ENCODE measurements at regions not wholly inside any gene's neighbourhood (a gene's known extent, or its start where the extent isn't known, plus 50 kb on each side); places are given as distances from the start of the nearest gene placed in this dataset.
"Not testable (repeated sequence)": the region's sequence is repeated elsewhere in the genome, so short reads cannot be mapped to it uniquely, and the experiment has no call there.

DNA sequence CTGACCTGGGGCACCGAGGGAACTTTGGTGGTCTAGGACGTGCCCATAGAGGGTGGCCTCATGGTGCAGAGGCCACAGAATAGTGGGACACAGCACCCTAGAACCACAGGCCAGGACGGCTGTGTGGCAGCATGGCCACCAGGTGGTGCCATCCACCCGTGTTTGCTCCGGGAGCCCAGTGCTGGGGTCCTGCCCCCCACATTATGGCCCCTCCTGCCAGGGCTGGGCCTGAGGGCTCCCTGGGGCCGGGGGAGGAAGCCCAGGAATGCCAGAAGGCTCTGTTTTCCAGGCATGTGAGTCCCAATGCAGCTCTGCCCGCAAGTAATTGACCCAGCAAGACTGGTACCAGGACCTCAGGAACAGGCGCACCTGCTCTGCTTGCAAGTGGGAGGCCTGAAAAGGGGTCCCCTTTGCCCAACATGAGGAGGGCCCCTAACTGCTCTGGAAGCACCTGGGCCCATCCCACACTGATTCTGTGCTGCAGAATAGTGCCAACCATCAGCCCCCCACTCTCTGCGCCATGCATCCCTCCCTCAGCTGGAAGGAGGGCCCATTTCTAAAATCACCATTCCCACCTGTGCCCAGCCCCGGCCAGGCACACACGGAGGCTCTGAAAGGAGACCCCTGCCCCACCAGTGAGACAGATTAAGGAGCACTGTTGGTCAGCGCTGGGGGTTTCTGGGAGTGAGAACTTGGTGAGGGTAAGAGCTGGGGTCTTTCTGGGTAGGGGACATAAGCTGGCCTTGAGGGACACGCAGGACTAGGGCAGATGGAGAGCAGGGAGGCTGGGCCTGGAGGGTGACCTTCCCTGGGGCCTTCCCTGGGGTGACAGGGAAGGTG is 174.4 kb downstream of the TBC1D2B start:
- not testable (repeated sequence) for H3K4me3 Mint-ChIP-seq (ENCODE audit: unreplicated experiment); H3K27me3 Mint-ChIP-seq (ENCODE audit: unreplicated experiment); H3K4me1 Mint-ChIP-seq (ENCODE audit: unreplicated experiment); H3K9me3 Mint-ChIP-seq (ENCODE audit: unreplicated experiment); H3K36me3 Mint-ChIP-seq (ENCODE audit: unreplicated experiment); H3K27ac Mint-ChIP-seq (ENCODE audit: unreplicated experiment); DNase-seq (ENCODE audit: extremely low spot score, unreplicated experiment)
- TF ChIP-seq CTCF (IDR thresholded peaks at IDR 0.05) = peak; percentile 90

DNA sequence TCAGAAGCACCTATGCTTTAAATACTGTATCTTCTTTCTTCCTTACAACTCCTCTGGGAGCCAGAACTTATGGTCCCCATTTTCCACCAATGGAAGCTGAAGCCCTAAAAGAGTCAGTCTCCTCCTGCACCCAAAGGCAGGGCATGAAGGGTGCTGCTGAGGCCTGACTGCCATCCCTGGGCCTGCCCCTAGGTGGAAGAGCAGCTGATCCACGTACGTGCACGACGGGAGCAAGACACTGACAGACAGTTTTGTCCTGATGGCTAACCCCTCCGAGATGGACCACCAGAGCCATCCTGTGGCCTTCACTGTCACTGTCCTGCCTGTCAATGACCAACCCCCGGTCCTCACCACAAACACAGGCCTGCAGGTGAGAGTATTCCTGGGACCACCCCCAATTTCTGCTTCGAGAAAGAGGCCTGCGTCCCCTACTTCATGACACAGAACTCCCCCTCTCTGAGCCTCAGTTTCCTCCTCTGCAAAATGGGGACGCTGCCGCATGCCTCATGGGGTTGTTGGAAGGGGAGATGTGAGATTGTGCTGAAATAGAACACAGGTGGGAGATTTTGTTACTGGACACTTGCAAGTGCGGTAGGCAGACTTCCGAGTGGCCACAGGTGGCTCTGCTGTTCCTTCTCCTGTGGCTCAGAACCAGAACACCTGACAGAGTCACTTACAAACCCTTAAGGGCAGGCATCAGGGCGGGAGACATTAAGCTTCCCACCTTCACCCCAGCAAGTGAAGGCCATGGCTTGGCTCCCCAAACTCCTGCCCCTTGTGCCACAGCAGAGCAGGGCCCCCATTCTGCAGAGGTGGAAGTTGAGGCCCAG is 175.4 kb downstream of the TBC1D2B start:
- no peaks in the 10 kb centered on the region for H3K9me3 Mint-ChIP-seq (ENCODE audit: unreplicated experiment)
- H3K4me1 Mint-ChIP-seq (ENCODE audit: unreplicated experiment) = peaks cover 1% of the 10 kb centered on the region
- H3K4me3 Mint-ChIP-seq (ENCODE audit: unreplicated experiment) = no peak overlapping the region
- H3K36me3 Mint-ChIP-seq (ENCODE audit: unreplicated experiment) = no peaks in the 10 kb centered on the region
- no peaks in the 10 kb centered on the region for H3K27me3 Mint-ChIP-seq (ENCODE audit: unreplicated experiment)
- DNase-seq (ENCODE audit: extremely low spot score, unreplicated experiment) = no peak
- no peak overlapping the region for H3K27ac Mint-ChIP-seq (ENCODE audit: unreplicated experiment)
- peak; percentile 9 for TF ChIP-seq CTCF (IDR thresholded peaks at IDR 0.05)

DNA sequence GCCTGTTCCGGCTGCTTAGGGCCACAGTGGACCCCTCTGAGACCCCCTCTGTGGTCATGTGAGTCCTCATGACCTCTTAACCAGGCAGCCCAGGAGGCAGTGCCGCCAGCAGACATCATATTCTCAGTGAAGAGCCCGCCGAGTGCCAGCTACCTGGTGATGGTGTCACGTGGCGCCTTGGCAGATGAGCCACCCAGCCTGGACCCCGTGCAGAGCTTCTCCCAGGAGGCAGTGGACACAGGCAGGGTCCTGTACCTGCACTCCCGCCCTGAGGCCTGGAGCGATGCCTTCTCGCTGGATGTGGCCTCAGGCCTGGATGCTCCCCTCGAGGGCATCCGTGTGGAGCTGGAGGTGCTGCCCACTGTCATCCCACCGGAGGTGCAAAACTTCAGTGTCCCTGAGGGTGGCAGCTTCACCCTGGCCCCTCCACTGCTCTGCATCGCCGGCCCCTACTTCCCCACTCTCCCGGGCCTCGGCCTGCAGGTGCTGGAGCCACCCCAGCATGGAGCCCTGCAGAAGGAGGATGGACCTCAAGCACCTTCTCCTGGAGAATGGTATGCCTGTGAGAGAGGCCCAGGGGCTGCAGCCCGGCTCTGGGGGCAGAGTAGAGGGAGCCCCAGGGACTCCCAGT is 176.1 kb downstream of the TBC1D2B start:
- Mint-ChIP-seq H3K4me1 (ENCODE audit: unreplicated experiment) (peaks cover 1% of the 10 kb centered on the region), H3K27me3 (ENCODE audit: unreplicated experiment) (no peaks in the 10 kb centered on the region), H3K9me3 (ENCODE audit: unreplicated experiment) (no peaks in the 10 kb centered on the region), H3K36me3 (ENCODE audit: unreplicated experiment) (no peaks in the 10 kb centered on the region), H3K27ac (ENCODE audit: unreplicated experiment) (no peak overlapping the region), H3K4me3 (ENCODE audit: unreplicated experiment) (no peak overlapping the region)
- no peak for TF ChIP-seq CTCF (IDR thresholded peaks at IDR 0.05)
- DNase-seq (ENCODE audit: extremely low spot score, unreplicated experiment) = no peak

DNA sequence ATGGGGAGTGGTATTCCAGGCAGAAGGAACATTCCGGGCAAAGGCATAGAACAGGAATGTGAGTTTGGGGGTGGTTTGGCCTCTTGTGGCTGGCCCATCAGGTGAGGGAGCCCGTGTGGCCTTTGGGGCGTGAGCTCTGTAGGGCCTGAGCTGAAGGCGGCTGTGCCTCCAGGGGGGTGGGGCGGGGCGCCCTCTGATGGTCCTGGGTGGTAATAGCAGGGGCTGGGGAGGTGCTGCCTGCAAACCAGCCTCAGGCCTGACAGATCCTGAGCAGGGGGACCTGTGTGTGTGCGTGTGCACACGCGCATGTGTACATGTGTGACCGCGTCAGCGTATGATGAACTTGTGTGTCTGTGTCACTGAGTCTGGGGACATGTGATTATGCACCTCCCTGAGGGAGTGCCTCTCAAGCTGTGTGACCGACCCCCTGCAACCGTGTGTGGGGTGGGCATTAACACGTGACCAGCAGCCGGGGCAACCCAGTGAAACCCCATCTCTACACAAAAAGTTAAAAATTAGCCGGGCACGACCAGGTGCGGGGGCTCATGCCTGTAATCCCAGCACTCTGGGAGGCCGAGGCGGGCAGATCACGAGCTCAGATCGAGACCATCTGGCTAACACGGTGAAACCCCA is 177.1 kb downstream of the TBC1D2B start:
- H3K36me3 Mint-ChIP-seq (ENCODE audit: unreplicated experiment); H3K27ac Mint-ChIP-seq (ENCODE audit: unreplicated experiment); H3K9me3 Mint-ChIP-seq (ENCODE audit: unreplicated experiment); H3K27me3 Mint-ChIP-seq (ENCODE audit: unreplicated experiment); DNase-seq (ENCODE audit: extremely low spot score, unreplicated experiment); H3K4me3 Mint-ChIP-seq (ENCODE audit: unreplicated experiment); H3K4me1 Mint-ChIP-seq (ENCODE audit: unreplicated experiment): not testable (repeated sequence)
- peak; percentile 55 for TF ChIP-seq CTCF (IDR thresholded peaks at IDR 0.05)

DNA sequence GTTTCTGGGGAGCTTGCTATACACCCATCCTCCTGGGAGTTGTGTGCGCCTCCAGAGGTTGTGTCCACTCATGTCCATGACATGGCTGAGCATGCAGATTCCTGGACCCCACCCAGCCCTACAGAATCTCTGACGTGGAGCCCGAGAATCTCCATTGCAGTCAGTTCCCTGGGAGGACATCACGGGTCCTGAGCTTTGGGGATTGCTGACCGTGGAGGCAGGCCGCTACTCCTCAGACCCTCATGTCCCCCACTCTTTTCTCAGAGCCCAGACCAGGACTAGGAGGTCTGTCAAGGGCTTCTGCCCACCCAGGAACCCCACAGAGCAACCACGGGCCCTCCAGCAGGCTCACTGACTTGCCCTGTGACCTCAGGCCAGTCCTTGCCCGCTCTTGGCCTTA is 177.7 kb downstream of the TBC1D2B start:
- not testable (repeated sequence) for H3K4me3 Mint-ChIP-seq (ENCODE audit: unreplicated experiment); H3K36me3 Mint-ChIP-seq (ENCODE audit: unreplicated experiment); H3K27me3 Mint-ChIP-seq (ENCODE audit: unreplicated experiment); H3K9me3 Mint-ChIP-seq (ENCODE audit: unreplicated experiment); H3K4me1 Mint-ChIP-seq (ENCODE audit: unreplicated experiment); DNase-seq (ENCODE audit: extremely low spot score, unreplicated experiment); H3K27ac Mint-ChIP-seq (ENCODE audit: unreplicated experiment)
